ENCODE measurements at regions not wholly inside any gene's neighbourhood (a gene's known extent, or its start where the extent isn't known, plus 50 kb on each side); places are given as distances from the start of the nearest gene placed in this dataset.

- DNase-seq (ENCODE audit: extremely low read depth in 1 of 11, low read depth in 9 of 11, low spot score in 4 of 11), result no peak
Measured at GRCh38 chr6:167428664-167429333, 103.9 kb downstream of the TTLL2 start.

GRCh38 chr6:167429353-167429752 lies 104.5 kb downstream of the TTLL2 start:
- DNase-seq (ENCODE audit: extremely low read depth in 1 of 11, low read depth in 9 of 11, low spot score in 4 of 11), result no peak

GRCh38 chr6:167435209-167435728 lies 110.4 kb downstream of the TTLL2 start:
- DNase-seq (ENCODE audit: extremely low read depth in 1 of 11, low read depth in 9 of 11, low spot score in 4 of 11), result no peak

GRCh38 chr6:167437888-167438484 lies 113.1 kb downstream of the TTLL2 start:
- DNase-seq (ENCODE audit: extremely low read depth in 1 of 11, low read depth in 9 of 11, low spot score in 4 of 11), result no peak

GRCh38 chr6:167441715-167442206 lies 116.9 kb downstream of the TTLL2 start:
- peak in 2 of 11 donors; percentile 5 to 15 for DNase-seq (ENCODE audit: extremely low read depth in 1 of 11, low read depth in 9 of 11, low spot score in 4 of 11)

- DNase-seq (ENCODE audit: extremely low read depth in 1 of 11, low read depth in 9 of 11, low spot score in 4 of 11), result peak in 4 of 11 donors; percentile 6 to 26 (median 18)
Measured at GRCh38 chr6:167442245-167442644, 117.4 kb downstream of the TTLL2 start.

GRCh38 chr6:167442796-167443680 lies 118.2 kb downstream of the TTLL2 start:
- no peak for DNase-seq (ENCODE audit: extremely low read depth in 1 of 11, low read depth in 9 of 11, low spot score in 4 of 11)

GRCh38 chr6:167444602-167445346 lies 119.9 kb downstream of the TTLL2 start:
- no peak for DNase-seq (ENCODE audit: extremely low read depth in 1 of 11, low read depth in 9 of 11, low spot score in 4 of 11)

- DNase-seq (ENCODE audit: extremely low read depth in 1 of 11, low read depth in 9 of 11, low spot score in 4 of 11), result no peak
Measured at GRCh38 chr6:167445568-167445967, 120.7 kb downstream of the TTLL2 start.

GRCh38 chr6:167446046-167446445 lies 121.2 kb downstream of the TTLL2 start:
- DNase-seq (ENCODE audit: extremely low read depth in 1 of 11, low read depth in 9 of 11, low spot score in 4 of 11), result no peak

- DNase-seq (ENCODE audit: extremely low read depth in 1 of 11, low read depth in 9 of 11, low spot score in 4 of 11), result no peak
Measured at GRCh38 chr6:167446971-167447370, 122.1 kb downstream of the TTLL2 start.

GRCh38 chr6:167448378-167448777 lies 123.5 kb downstream of the TTLL2 start:
- DNase-seq (ENCODE audit: extremely low read depth in 1 of 11, low read depth in 9 of 11, low spot score in 4 of 11), result no peak

GRCh38 chr6:167449094-167449861 lies 124.4 kb downstream of the TTLL2 start:
- DNase-seq (ENCODE audit: extremely low read depth in 1 of 11, low read depth in 9 of 11, low spot score in 4 of 11), result no peak

- DNase-seq (ENCODE audit: extremely low read depth in 1 of 11, low read depth in 9 of 11, low spot score in 4 of 11), result no peak
Measured at GRCh38 chr6:167450626-167451025, 125.7 kb downstream of the TTLL2 start.

GRCh38 chr6:167452338-167453081 lies 127.6 kb downstream of the TTLL2 start:
- no peak for DNase-seq (ENCODE audit: extremely low read depth in 1 of 11, low read depth in 9 of 11, low spot score in 4 of 11)

GRCh38 chr6:167453082-167453446 lies 128.2 kb downstream of the TTLL2 start:
- DNase-seq (ENCODE audit: extremely low read depth in 1 of 11, low read depth in 9 of 11, low spot score in 4 of 11), result no peak

- no peak for DNase-seq (ENCODE audit: extremely low read depth in 1 of 11, low read depth in 9 of 11, low spot score in 4 of 11)
Measured at GRCh38 chr6:167454003-167454402, 129.1 kb downstream of the TTLL2 start.

- DNase-seq (ENCODE audit: extremely low read depth in 1 of 11, low read depth in 9 of 11, low spot score in 4 of 11), result no peak
Measured at GRCh38 chr6:167455371-167455770, 130.5 kb downstream of the TTLL2 start.

Data from renal cortex interstitium (tissue), 11 donors.